Panc1 (cell line): ENCODE measurements at regions not wholly inside any gene's neighbourhood (a gene's known extent, or its start where the extent isn't known, plus 50 kb on each side); places are given as distances from the start of the nearest gene placed in this dataset.

Experiments used
- ATAC-seq: fragments of 200-7000 bp; cut with Tn5 transposase; 2 replicates; pipeline ENCODE4 v1.9.1; 2020; ENCODE audit warnings: mild to moderate bottlenecking, moderate library complexity
- BruUV-seq: library from RNA; stranded (reverse); fragments of 400-500 nt; replicated peaks from 2 replicates; lab custom pipeline; 2021; lab: Mats Ljungman, UMichigan
- CTCF ChIA-PET: fragments of 300-600 bp; sonication (Branson Sonifier 250); formaldehyde crosslinking; loops from one replicate; lab custom pipeline; 2022; ENCODE audit warnings: antibody characterized with exemption; lab: Charles Lee
- POLR2A ChIA-PET: fragments of 300-600 bp; sonication (Branson Sonifier 250); formaldehyde crosslinking; loops from one replicate; lab custom pipeline; 2022; ENCODE audit warnings: antibody characterized with exemption; lab: Charles Lee
- DNase-seq: peaks from one replicate; pipeline ENCODE4 v3.0.0-alpha.2; 2010; ENCODE audit warnings: low read depth, low spot score
- H3K27ac ChIP-seq: 2 replicates; pipeline ENCODE4 v1.5.1; 2011; ENCODE audit warnings: mild to moderate bottlenecking, low read length, inconsistent platforms
- H3K27me3 ChIP-seq: fragments of 200-500 bp; sonication (Bioruptor generic); 2 replicates; pipeline ENCODE4 v1.6.0; 2014; ENCODE audit warnings: low read length, inconsistent platforms; ENCODE audit not compliant: control insufficient read depth, insufficient read depth
- H3K36me3 ChIP-seq: fragments of 200-500 bp; sonication (Bioruptor generic); 2 replicates; pipeline ENCODE4 v1.5.1; 2014; ENCODE audit warnings: inconsistent platforms, mild to moderate bottlenecking, low read length, moderate library complexity; ENCODE audit not compliant: control insufficient read depth, insufficient read depth
- H3K4me1 ChIP-seq: 2 replicates; pipeline ENCODE4 v1.5.1; 2011; ENCODE audit warnings: inconsistent platforms, mild to moderate bottlenecking, low read length, moderate library complexity; ENCODE audit not compliant: control insufficient read depth, insufficient read depth
- H3K4me3 ChIP-seq, 2 experiments: 2 replicates each; pipeline ENCODE4 v1.5.1; 2011 to 2012; ENCODE audit warnings: low read depth in 2 of 2, low read length in 2 of 2, mild to moderate bottlenecking in 2 of 2, inconsistent platforms in 1 of 2, moderate library complexity in 1 of 2
- H3K9me3 ChIP-seq: fragments of 200-500 bp; sonication (Bioruptor generic); 2 replicates; pipeline ENCODE4 v1.5.1; 2014; ENCODE audit warnings: low read depth, mild to moderate bottlenecking, inconsistent platforms, low read length, moderate library complexity; ENCODE audit not compliant: control insufficient read depth, insufficient read depth
- CTCF ChIP-seq: fragments of 450-650 bp; IDR thresholded peaks from 2 replicates; pipeline ENCODE4 v1.5.1; 2017; ENCODE audit warnings: mild to moderate bottlenecking
- POLR2AphosphoS5 ChIP-seq: IDR thresholded peaks from 2 replicates; pipeline ENCODE4 v1.6.1; 2012; ENCODE audit warnings: mild to moderate bottlenecking, low read depth, low read length, moderate library complexity
- REST ChIP-seq, 2 experiments: IDR thresholded peaks; 2 replicates each; pipeline ENCODE4 v1.6.1; 2011 to 2012; ENCODE audit warnings: low read depth in 2 of 2, control low read depth in 1 of 2, low read length in 1 of 2, mild to moderate bottlenecking in 1 of 2, moderate library complexity in 1 of 2; ENCODE audit not compliant: insufficient read depth in 1 of 2
- SIN3A ChIP-seq: IDR thresholded peaks from 2 replicates; pipeline ENCODE4 v1.6.1; 2012; ENCODE audit warnings: low read depth, mild to moderate bottlenecking, low read length, moderate library complexity, borderline replicate concordance; ENCODE audit not compliant: insufficient read depth
- TCF7L2 ChIP-seq: IDR thresholded peaks from 2 replicates; pipeline ENCODE4 v1.6.1; 2011; ENCODE audit warnings: mild to moderate bottlenecking, low read depth, low read length, inconsistent platforms
- in situ Hi-C: cut with HindIII; loops from 2 replicates; pipeline ENCODE4 v1.10.0; 2016; ENCODE audit warnings: low sequenced_read_pairs, low pct_unique_long_range_greater_than_20kb
- intact Hi-C: fragments of 100-400 bp; cut with micrococcal nuclease; formaldehyde crosslinking; loops from one replicate; pipeline ENCODE4 v1.10.0; 2022; ENCODE audit not compliant: unreplicated experiment

GRCh38 chr7:24214670-24215069, 69.3 kb upstream of the NPY start:
- ChIA-PET CTCF (no interaction called here), POLR2A (no interaction called here)
- H3K27me3 ChIP-seq, result no peaks in the 10 kb centered on the region; the same call in 1 of the 2 replicates
- ATAC-seq (no peak), DNase-seq (no peak)
- no peak overlapping the region for H3K4me3 ChIP-seq
- no peak overlapping the region for H3K27ac ChIP-seq
- in situ Hi-C loops (no loop called here), intact Hi-C loops (no loop called here)
- no TSS peak for BruUV-seq
- H3K36me3 ChIP-seq, result no peaks in the 10 kb centered on the region
- TF ChIP-seq REST (IDR thresholded peaks at IDR 0.05; ENCODE audit: insufficient read depth in 1 of 2, low read depth in 2 of 2, low read length in 1 of 2), result no peak
- TF ChIP-seq CTCF, result no peak
- no peak for TF ChIP-seq SIN3A
- no peak for TF ChIP-seq TCF7L2
- TF ChIP-seq POLR2AphosphoS5, result no peak
- H3K4me1 ChIP-seq, result no peaks in the 10 kb centered on the region
- H3K9me3 ChIP-seq, result no peaks in the 10 kb centered on the region

GRCh38 chr7:24216576-24217125, 67.3 kb upstream of the NPY start:
- BruUV-seq, result no TSS peak
- no peak for DNase-seq
- Histone ChIP-seq H3K27me3 (no peaks in the 10 kb centered on the region; the same call in 1 of the 2 replicates), H3K4me1 (no peaks in the 10 kb centered on the region), H3K9me3 (no peaks in the 10 kb centered on the region), H3K27ac (no peak overlapping the region), H3K4me3 (no peak overlapping the region), H3K36me3 (no peaks in the 10 kb centered on the region)
- no peak for ATAC-seq
- intact Hi-C loops, result no loop called here
- TF ChIP-seq TCF7L2, result no peak
- POLR2A ChIA-PET, result no interaction called here
- CTCF ChIA-PET, result no interaction called here
- in situ Hi-C loops, result no loop called here

- POLR2A ChIA-PET, result no interaction called here
- Histone ChIP-seq H3K36me3 (no peaks in the 10 kb centered on the region), H3K4me1 (no peaks in the 10 kb centered on the region), H3K27me3 (no peaks in the 10 kb centered on the region; the same call in 1 of the 2 replicates), H3K9me3 (no peaks in the 10 kb centered on the region), H3K4me3 (no peak overlapping the region), H3K27ac (no peak overlapping the region)
- DNase-seq (no peak), ATAC-seq (no peak)
- CTCF ChIA-PET, result no interaction called here
- intact Hi-C loops (no loop called here), in situ Hi-C loops (no loop called here)
- TF ChIP-seq TCF7L2 (no peak), REST (IDR thresholded peaks at IDR 0.05; ENCODE audit: insufficient read depth in 1 of 2, low read depth in 2 of 2, low read length in 1 of 2) (no peak), CTCF (no peak), POLR2AphosphoS5 (no peak), SIN3A (no peak)
- BruUV-seq, result no TSS peak
Observed at GRCh38 chr7:24221500-24221899, 62.5 kb upstream of the NPY start.
